ENCODE measurements at regions not wholly inside any gene's neighbourhood (a gene's known extent, or its start where the extent isn't known, plus 50 kb on each side); places are given as distances from the start of the nearest gene placed in this dataset.
A peak's percentile ranks its signal among the peaks of the same experiment; 100 is the strongest.

GRCh38 chr5:71932655-71933338 lies 174.5 kb upstream of the MAP1B start (continued):
- TF ChIP-seq ZFP91 (CRISPR knock-in tag; IDR thresholded peaks at IDR 0.05; ENCODE audit: borderline replicate concordance) = no peak
- TF ChIP-seq ATF3 (CRISPR knock-in tag; IDR thresholded peaks at IDR 0.05) = no peak
- TF ChIP-seq ZNF570 (CRISPR knock-in tag; IDR thresholded peaks at IDR 0.05; ENCODE audit: borderline replicate concordance) = no peak
- no peak for TF ChIP-seq ARNT2 (CRISPR knock-in tag; IDR thresholded peaks at IDR 0.05; ENCODE audit: low read depth)
- no peak for TF ChIP-seq ZC3H4 (CRISPR knock-in tag; IDR thresholded peaks at IDR 0.05; ENCODE audit: borderline replicate concordance)
- TF ChIP-seq XBP1 (CRISPR knock-in tag; IDR thresholded peaks at IDR 0.05) = no peak
- no peak for TF ChIP-seq ZNF850 (CRISPR knock-in tag; conservative IDR thresholded peaks at IDR 0.05)
- TF ChIP-seq RORA (CRISPR knock-in tag; IDR thresholded peaks at IDR 0.05) = no peak
- TF ChIP-seq KDM3A (CRISPR knock-in tag; IDR thresholded peaks at IDR 0.05; ENCODE audit: low read depth) = 0 out of 2 replicates have a peak, but pooled peaks have one; percentile 23
- TF ChIP-seq ZNF232 (CRISPR knock-in tag; IDR thresholded peaks at IDR 0.05; ENCODE audit: borderline replicate concordance) = no peak
- TF ChIP-seq GZF1 (CRISPR knock-in tag; IDR thresholded peaks at IDR 0.05) = no peak
- TF ChIP-seq, protein P1, sequence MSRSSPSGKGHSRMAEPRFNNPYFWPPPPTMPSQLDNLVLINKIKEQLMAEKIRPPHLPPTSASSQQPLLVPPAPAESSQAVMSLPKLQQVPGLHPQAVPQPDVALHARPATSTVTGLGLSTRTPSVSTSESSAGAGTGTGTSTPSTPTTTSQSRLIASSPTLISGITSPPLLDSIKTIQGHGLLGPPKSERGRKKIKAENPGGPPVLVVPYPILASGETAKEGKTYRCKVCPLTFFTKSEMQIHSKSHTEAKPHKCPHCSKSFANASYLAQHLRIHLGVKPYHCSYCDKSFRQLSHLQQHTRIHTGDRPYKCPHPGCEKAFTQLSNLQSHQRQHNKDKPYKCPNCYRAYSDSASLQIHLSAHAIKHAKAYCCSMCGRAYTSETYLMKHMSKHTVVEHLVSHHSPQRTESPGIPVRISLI (CRISPR knock-in tag; IDR thresholded peaks at IDR 0.05; ENCODE audit: borderline replicate concordance) = no peak
- TF ChIP-seq, protein P2, sequence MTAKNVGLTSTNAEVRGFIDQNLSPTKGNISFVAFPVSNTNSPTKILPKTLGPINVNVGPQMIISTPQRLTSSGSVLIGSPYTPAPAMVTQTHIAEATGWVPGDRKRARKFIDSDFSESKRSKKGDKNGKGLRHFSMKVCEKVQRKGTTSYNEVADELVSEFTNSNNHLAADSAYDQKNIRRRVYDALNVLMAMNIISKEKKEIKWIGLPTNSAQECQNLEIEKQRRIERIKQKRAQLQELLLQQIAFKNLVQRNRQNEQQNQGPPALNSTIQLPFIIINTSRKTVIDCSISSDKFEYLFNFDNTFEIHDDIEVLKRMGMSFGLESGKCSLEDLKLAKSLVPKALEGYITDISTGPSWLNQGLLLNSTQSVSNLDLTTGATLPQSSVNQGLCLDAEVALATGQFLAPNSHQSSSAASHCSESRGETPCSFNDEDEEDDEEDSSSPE (CRISPR knock-in tag; IDR thresholded peaks at IDR 0.05) = no peak
- TF ChIP-seq, protein P3, sequence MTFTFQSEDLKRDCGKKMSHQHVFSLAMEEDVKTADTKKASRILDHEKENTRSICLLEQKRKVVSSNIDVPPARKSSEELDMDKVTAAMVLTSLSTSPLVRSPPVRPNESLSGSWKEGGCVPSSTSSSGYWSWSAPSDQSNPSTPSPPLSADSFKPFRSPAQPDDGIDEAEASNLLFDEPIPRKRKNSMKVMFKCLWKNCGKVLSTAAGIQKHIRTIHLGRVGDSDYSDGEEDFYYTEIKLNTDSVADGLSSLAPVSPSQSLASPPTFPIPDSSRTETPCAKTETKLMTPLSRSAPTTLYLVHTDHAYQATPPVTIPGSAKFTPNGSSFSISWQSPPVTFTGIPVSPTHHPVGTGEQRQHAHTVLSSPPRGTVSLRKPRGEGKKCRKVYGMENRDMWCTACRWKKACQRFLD (CRISPR knock-in tag; IDR thresholded peaks at IDR 0.05; ENCODE audit: borderline replicate concordance) = no peak
- TF ChIP-seq TERF1 (CRISPR knock-in tag; IDR thresholded peaks at IDR 0.05) = no peak
- no peak for TF ChIP-seq TAF1 (CRISPR knock-in tag; IDR thresholded peaks at IDR 0.05)
- no peak for TF ChIP-seq ZNF430 (CRISPR knock-in tag; IDR thresholded peaks at IDR 0.05)
- no peak; the same call in 1 of the 2 replicates for TF ChIP-seq ZFY (CRISPR knock-in tag; IDR thresholded peaks at IDR 0.05)
- TF ChIP-seq CCDC6 (CRISPR knock-in tag; IDR thresholded peaks at IDR 0.05) = no peak
- no peak for TF ChIP-seq ATF6 (CRISPR knock-in tag; conservative IDR thresholded peaks at IDR 0.05)
